ENCODE measurements at regions not wholly inside any gene's neighbourhood (a gene's known extent, or its start where the extent isn't known, plus 50 kb on each side); places are given as distances from the start of the nearest gene placed in this dataset.

- TF ChIP-seq CTCF (IDR thresholded peaks at IDR 0.05) = no peak
- no peak for TF ChIP-seq POLR2AphosphoS5 (IDR thresholded peaks at IDR 0.05)
- TF ChIP-seq POLR2A (IDR thresholded peaks at IDR 0.05) = no peak
- TF ChIP-seq EP300 (IDR thresholded peaks at IDR 0.05) = no peak
Measured at GRCh38 chr1:234989479-234990327, 138.9 kb downstream of the TOMM20 start.
